ENCODE measurements at regions not wholly inside any gene's neighbourhood (a gene's known extent, or its start where the extent isn't known, plus 50 kb on each side); places are given as distances from the start of the nearest gene placed in this dataset.

DNA sequence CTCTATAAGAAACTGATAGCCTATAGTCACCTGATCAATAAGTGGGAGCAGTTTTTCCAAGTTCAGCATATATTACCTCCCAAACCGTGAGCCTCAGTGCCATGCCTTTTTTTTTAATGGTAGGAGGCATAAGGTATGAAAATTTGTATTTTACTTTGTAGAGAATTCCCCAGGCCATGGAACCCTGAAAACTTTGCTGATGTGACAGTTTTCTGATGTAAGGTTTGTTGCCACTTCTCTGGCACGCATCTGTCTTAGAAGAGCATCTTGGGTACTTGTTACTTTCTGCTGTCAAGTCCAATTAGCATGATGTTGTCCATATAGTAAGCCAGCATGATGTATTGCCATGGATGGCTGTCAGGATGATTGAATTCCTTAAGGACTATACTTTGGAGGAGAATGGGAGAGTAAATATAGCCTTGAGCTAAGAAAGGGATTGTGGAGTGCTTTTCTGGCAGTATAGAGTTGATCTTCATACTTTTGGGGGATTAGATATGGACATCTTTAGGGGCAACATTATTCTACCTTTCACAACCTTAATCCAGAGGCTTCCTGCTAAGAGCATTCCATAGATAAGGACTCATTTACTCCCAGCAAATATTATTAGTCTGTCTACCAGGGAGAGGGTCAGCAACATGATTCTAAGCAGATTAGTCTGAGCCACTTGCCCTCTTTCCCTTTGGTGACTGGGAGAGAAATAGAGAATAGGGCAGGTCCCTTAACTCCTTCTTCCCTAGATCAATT is 389.6 kb downstream of the YTHDC2 start:
- Histone ChIP-seq H3K36me3 (replicated peaks; ENCODE audit: low read depth, low read length) (no peaks in the 10 kb centered on the region), H3K27me3 (ENCODE audit: low read depth, low read length) (no peaks in the 10 kb centered on the region), H3K79me2 (ENCODE audit: low read length) (no peaks in the 10 kb centered on the region), H3K9me3 (ENCODE audit: insufficient read depth, low read length) (no peaks in the 10 kb centered on the region), H4K20me1 (ENCODE audit: insufficient read depth, low read length) (no peaks in the 10 kb centered on the region), H3K4me1 (ENCODE audit: low read length) (no peaks in the 10 kb centered on the region), H3K9ac (ENCODE audit: low read length) (no peak overlapping the region), H2AFZ (ENCODE audit: low read depth, low read length) (no peak overlapping the region), H3K27ac (ENCODE audit: low read length) (no peak overlapping the region), H3K4me2 (ENCODE audit: low read length) (no peak overlapping the region), H3K4me3 (ENCODE audit: low read length) (no peak overlapping the region)
- TF ChIP-seq, protein P1, sequence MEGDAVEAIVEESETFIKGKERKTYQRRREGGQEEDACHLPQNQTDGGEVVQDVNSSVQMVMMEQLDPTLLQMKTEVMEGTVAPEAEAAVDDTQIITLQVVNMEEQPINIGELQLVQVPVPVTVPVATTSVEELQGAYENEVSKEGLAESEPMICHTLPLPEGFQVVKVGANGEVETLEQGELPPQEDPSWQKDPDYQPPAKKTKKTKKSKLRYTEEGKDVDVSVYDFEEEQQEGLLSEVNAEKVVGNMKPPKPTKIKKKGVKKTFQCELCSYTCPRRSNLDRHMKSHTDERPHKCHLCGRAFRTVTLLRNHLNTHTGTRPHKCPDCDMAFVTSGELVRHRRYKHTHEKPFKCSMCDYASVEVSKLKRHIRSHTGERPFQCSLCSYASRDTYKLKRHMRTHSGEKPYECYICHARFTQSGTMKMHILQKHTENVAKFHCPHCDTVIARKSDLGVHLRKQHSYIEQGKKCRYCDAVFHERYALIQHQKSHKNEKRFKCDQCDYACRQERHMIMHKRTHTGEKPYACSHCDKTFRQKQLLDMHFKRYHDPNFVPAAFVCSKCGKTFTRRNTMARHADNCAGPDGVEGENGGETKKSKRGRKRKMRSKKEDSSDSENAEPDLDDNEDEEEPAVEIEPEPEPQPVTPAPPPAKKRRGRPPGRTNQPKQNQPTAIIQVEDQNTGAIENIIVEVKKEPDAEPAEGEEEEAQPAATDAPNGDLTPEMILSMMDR (IDR thresholded peaks at IDR 0.05; ENCODE audit: low read depth, low read length): no peak
- TF ChIP-seq EZH2phosphoT487 (IDR thresholded peaks at IDR 0.05; ENCODE audit: low read depth): no peak

DNA sequence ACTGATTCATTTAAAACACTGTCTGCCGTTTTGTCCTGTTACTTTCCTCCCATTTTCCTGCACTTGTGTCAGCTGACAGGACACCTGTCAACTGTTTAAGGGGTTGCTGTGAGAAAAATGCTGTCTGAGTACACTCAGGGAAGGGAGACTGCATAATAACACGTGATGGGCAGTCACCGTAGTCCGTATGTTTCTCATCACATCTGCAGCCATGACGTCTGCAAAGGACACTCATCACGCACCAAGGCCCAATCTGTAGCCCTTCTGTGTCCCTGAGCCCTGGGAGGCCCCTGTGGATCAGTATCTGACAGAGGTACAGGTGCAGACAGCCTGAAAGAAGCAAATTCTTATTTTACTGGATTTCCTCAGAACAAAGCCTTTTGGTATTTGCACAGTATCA is 396.3 kb downstream of the YTHDC2 start:
- no peak overlapping the region for H3K4me2 ChIP-seq (ENCODE audit: low read length)
- no peaks in the 10 kb centered on the region for H4K20me1 ChIP-seq (ENCODE audit: insufficient read depth, low read length)
- no peak overlapping the region for H2AFZ ChIP-seq (ENCODE audit: low read depth, low read length)
- TF ChIP-seq, protein P1 (IDR thresholded peaks at IDR 0.05; ENCODE audit: low read depth, low read length): no peak
- no peaks in the 10 kb centered on the region for H3K4me1 ChIP-seq (ENCODE audit: low read length)
- H3K79me2 ChIP-seq (ENCODE audit: low read length): no peaks in the 10 kb centered on the region
- H3K36me3 ChIP-seq (replicated peaks; ENCODE audit: low read depth, low read length): no peaks in the 10 kb centered on the region
- H3K27me3 ChIP-seq (ENCODE audit: low read depth, low read length): no peaks in the 10 kb centered on the region
- no peaks in the 10 kb centered on the region for H3K9me3 ChIP-seq (ENCODE audit: insufficient read depth, low read length)
- H3K9ac ChIP-seq (ENCODE audit: low read length): no peak overlapping the region
- H3K4me3 ChIP-seq (ENCODE audit: low read length): no peak overlapping the region
- H3K27ac ChIP-seq (ENCODE audit: low read length): no peak overlapping the region

DNA sequence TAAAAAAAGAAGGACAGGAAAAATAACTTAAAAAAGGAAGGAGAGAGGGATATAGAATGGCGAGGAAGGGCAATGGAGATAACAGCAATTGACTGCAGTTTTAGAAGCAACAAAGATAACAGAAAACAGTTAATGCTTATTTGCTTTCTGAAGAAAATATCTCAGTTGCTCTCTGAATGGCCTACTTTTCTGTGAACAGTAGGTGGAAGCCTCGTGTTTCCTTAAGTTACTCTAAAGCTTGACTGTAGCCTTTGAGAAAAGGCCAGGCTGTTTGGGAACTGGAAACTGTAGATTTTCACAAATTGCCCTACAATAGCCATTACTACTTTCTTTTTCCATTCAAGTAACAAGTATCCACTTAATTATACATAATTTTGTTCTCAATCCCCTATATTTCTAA is 404.5 kb downstream of the YTHDC2 start:
- no peaks in the 10 kb centered on the region for H3K9me3 ChIP-seq (ENCODE audit: insufficient read depth, low read length)
- no peaks in the 10 kb centered on the region for H4K20me1 ChIP-seq (ENCODE audit: insufficient read depth, low read length)
- no peaks in the 10 kb centered on the region for H3K4me1 ChIP-seq (ENCODE audit: low read length)
- no peak overlapping the region for H3K4me3 ChIP-seq (ENCODE audit: low read length)
- no peak overlapping the region for H3K9ac ChIP-seq (ENCODE audit: low read length)
- H3K27me3 ChIP-seq (ENCODE audit: low read depth, low read length): no peaks in the 10 kb centered on the region
- H3K27ac ChIP-seq (ENCODE audit: low read length): no peak overlapping the region
- TF ChIP-seq, protein P1 (IDR thresholded peaks at IDR 0.05; ENCODE audit: low read depth, low read length): no peak
- no peak for TF ChIP-seq EZH2phosphoT487 (IDR thresholded peaks at IDR 0.05; ENCODE audit: low read depth)
- H3K79me2 ChIP-seq (ENCODE audit: low read length): no peaks in the 10 kb centered on the region
- no peak overlapping the region for H2AFZ ChIP-seq (ENCODE audit: low read depth, low read length)
- H3K4me2 ChIP-seq (ENCODE audit: low read length): no peak overlapping the region
- H3K36me3 ChIP-seq (replicated peaks; ENCODE audit: low read depth, low read length): no peaks in the 10 kb centered on the region

DNA sequence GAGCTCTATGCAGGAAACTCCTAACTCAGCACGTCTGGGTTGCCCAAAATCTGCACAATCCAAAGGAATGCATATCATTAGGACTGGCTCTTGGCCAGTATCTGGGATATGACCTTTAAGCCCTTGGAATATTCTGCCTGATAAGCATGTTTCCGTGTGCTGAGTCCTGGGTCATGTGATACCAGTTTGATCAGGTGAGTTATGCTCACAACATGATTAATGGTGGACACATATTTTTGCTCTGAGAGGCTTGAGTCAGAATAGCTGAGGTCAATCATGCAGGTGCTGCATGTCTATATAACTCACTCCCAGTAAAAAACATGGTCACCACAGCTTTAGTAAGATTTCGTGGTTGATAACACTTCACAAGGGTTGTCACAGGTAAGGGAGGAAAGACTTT is 408.8 kb downstream of the YTHDC2 start:
- Histone ChIP-seq H3K4me2 (ENCODE audit: low read length) (no peak overlapping the region), H3K27ac (ENCODE audit: low read length) (no peak overlapping the region), H3K27me3 (ENCODE audit: low read depth, low read length) (no peaks in the 10 kb centered on the region), H3K36me3 (replicated peaks; ENCODE audit: low read depth, low read length) (no peaks in the 10 kb centered on the region), H3K9me3 (ENCODE audit: insufficient read depth, low read length) (no peaks in the 10 kb centered on the region), H2AFZ (ENCODE audit: low read depth, low read length) (no peak overlapping the region), H3K4me3 (ENCODE audit: low read length) (no peak overlapping the region), H3K9ac (ENCODE audit: low read length) (no peak overlapping the region), H3K4me1 (ENCODE audit: low read length) (no peaks in the 10 kb centered on the region), H3K79me2 (ENCODE audit: low read length) (no peaks in the 10 kb centered on the region), H4K20me1 (ENCODE audit: insufficient read depth, low read length) (no peaks in the 10 kb centered on the region)
- no peak for TF ChIP-seq EZH2phosphoT487 (IDR thresholded peaks at IDR 0.05; ENCODE audit: low read depth)
- TF ChIP-seq, protein P1 (IDR thresholded peaks at IDR 0.05; ENCODE audit: low read depth, low read length): no peak
